ENCODE measurements at regions not wholly inside any gene's neighbourhood (a gene's known extent, or its start where the extent isn't known, plus 50 kb on each side); places are given as distances from the start of the nearest gene placed in this dataset.

GRCh38 chr13:97520061-97520460, 86.1 kb downstream of the RAP2A start:
- Histone ChIP-seq H3K9me3 (ENCODE audit: control insufficient read depth, insufficient read depth, low read length) (no peaks in the 10 kb centered on the region), H3K9ac (ENCODE audit: low read depth, low read length) (no peak overlapping the region), H3K4me1 (ENCODE audit: insufficient read depth, low read length) (no peaks in the 10 kb centered on the region), H3K36me3 (ENCODE audit: insufficient read depth, low read length) (no peaks in the 10 kb centered on the region)

- no peaks in the 10 kb centered on the region for H3K36me3 ChIP-seq (ENCODE audit: insufficient read depth, low read length)
- H3K9me3 ChIP-seq (ENCODE audit: control insufficient read depth, insufficient read depth, low read length): no peaks in the 10 kb centered on the region
- H3K9ac ChIP-seq (ENCODE audit: low read depth, low read length): no peak overlapping the region
- H3K4me1 ChIP-seq (ENCODE audit: insufficient read depth, low read length): no peaks in the 10 kb centered on the region
Measured at GRCh38 chr13:97520866-97521265, 86.9 kb downstream of the RAP2A start.

- H3K9me3 ChIP-seq (ENCODE audit: control insufficient read depth, insufficient read depth, low read length): no peaks in the 10 kb centered on the region
- H3K9ac ChIP-seq (ENCODE audit: low read depth, low read length): no peak overlapping the region
- no peaks in the 10 kb centered on the region for H3K36me3 ChIP-seq (ENCODE audit: insufficient read depth, low read length)
- H3K4me1 ChIP-seq (ENCODE audit: insufficient read depth, low read length): no peaks in the 10 kb centered on the region
Measured at GRCh38 chr13:97521726-97522125, 87.8 kb downstream of the RAP2A start.

- Histone ChIP-seq H3K4me1 (ENCODE audit: insufficient read depth, low read length) (no peaks in the 10 kb centered on the region), H3K9me3 (ENCODE audit: control insufficient read depth, insufficient read depth, low read length) (no peaks in the 10 kb centered on the region), H3K9ac (ENCODE audit: low read depth, low read length) (no peak overlapping the region), H3K36me3 (ENCODE audit: insufficient read depth, low read length) (no peaks in the 10 kb centered on the region)
Measured at GRCh38 chr13:97522243-97522642, 88.3 kb downstream of the RAP2A start.

GRCh38 chr13:97526556-97526955, 92.6 kb downstream of the RAP2A start:
- Histone ChIP-seq H3K9me3 (ENCODE audit: control insufficient read depth, insufficient read depth, low read length) (no peaks in the 10 kb centered on the region), H3K4me1 (ENCODE audit: insufficient read depth, low read length) (no peaks in the 10 kb centered on the region), H3K36me3 (ENCODE audit: insufficient read depth, low read length) (no peaks in the 10 kb centered on the region), H3K9ac (ENCODE audit: low read depth, low read length) (no peak overlapping the region)

GRCh38 chr13:97528518-97528917, 94.5 kb downstream of the RAP2A start:
- Histone ChIP-seq H3K9me3 (ENCODE audit: control insufficient read depth, insufficient read depth, low read length) (no peaks in the 10 kb centered on the region), H3K36me3 (ENCODE audit: insufficient read depth, low read length) (no peaks in the 10 kb centered on the region), H3K9ac (ENCODE audit: low read depth, low read length) (no peak overlapping the region), H3K4me1 (ENCODE audit: insufficient read depth, low read length) (no peaks in the 10 kb centered on the region)

- Histone ChIP-seq H3K4me1 (ENCODE audit: insufficient read depth, low read length) (no peaks in the 10 kb centered on the region), H3K36me3 (ENCODE audit: insufficient read depth, low read length) (no peaks in the 10 kb centered on the region), H3K9ac (ENCODE audit: low read depth, low read length) (no peak overlapping the region), H3K9me3 (ENCODE audit: control insufficient read depth, insufficient read depth, low read length) (no peaks in the 10 kb centered on the region)
Measured at GRCh38 chr13:97534540-97534939, 100.6 kb downstream of the RAP2A start.

GRCh38 chr13:97535614-97536013, 101.6 kb downstream of the RAP2A start:
- Histone ChIP-seq H3K9ac (ENCODE audit: low read depth, low read length) (no peak overlapping the region), H3K36me3 (ENCODE audit: insufficient read depth, low read length) (no peaks in the 10 kb centered on the region), H3K4me1 (ENCODE audit: insufficient read depth, low read length) (no peaks in the 10 kb centered on the region), H3K9me3 (ENCODE audit: control insufficient read depth, insufficient read depth, low read length) (no peaks in the 10 kb centered on the region)

- H3K4me1 ChIP-seq (ENCODE audit: insufficient read depth, low read length): no peaks in the 10 kb centered on the region
- no peak overlapping the region for H3K9ac ChIP-seq (ENCODE audit: low read depth, low read length)
- no peaks in the 10 kb centered on the region for H3K9me3 ChIP-seq (ENCODE audit: control insufficient read depth, insufficient read depth, low read length)
- H3K36me3 ChIP-seq (ENCODE audit: insufficient read depth, low read length): no peaks in the 10 kb centered on the region
Measured at GRCh38 chr13:97537110-97537509, 103.1 kb downstream of the RAP2A start.

- Histone ChIP-seq H3K9ac (ENCODE audit: low read depth, low read length) (no peak overlapping the region), H3K9me3 (ENCODE audit: control insufficient read depth, insufficient read depth, low read length) (no peaks in the 10 kb centered on the region), H3K36me3 (ENCODE audit: insufficient read depth, low read length) (no peaks in the 10 kb centered on the region), H3K4me1 (ENCODE audit: insufficient read depth, low read length) (no peaks in the 10 kb centered on the region)
Measured at GRCh38 chr13:97538203-97538602, 104.2 kb downstream of the RAP2A start.

- Histone ChIP-seq H3K4me1 (ENCODE audit: insufficient read depth, low read length) (no peaks in the 10 kb centered on the region), H3K9me3 (ENCODE audit: control insufficient read depth, insufficient read depth, low read length) (no peaks in the 10 kb centered on the region), H3K36me3 (ENCODE audit: insufficient read depth, low read length) (no peaks in the 10 kb centered on the region), H3K9ac (ENCODE audit: low read depth, low read length) (no peak overlapping the region)
Measured at GRCh38 chr13:97539651-97540610, 106.0 kb downstream of the RAP2A start.

GRCh38 chr13:97540696-97541095, 106.7 kb downstream of the RAP2A start:
- no peak overlapping the region for H3K9ac ChIP-seq (ENCODE audit: low read depth, low read length)
- no peaks in the 10 kb centered on the region for H3K36me3 ChIP-seq (ENCODE audit: insufficient read depth, low read length)
- H3K9me3 ChIP-seq (ENCODE audit: control insufficient read depth, insufficient read depth, low read length): no peaks in the 10 kb centered on the region
- no peaks in the 10 kb centered on the region for H3K4me1 ChIP-seq (ENCODE audit: insufficient read depth, low read length)

- H3K4me1 ChIP-seq (ENCODE audit: insufficient read depth, low read length): no peaks in the 10 kb centered on the region
- no peaks in the 10 kb centered on the region for H3K36me3 ChIP-seq (ENCODE audit: insufficient read depth, low read length)
- H3K9ac ChIP-seq (ENCODE audit: low read depth, low read length): no peak overlapping the region
- H3K9me3 ChIP-seq (ENCODE audit: control insufficient read depth, insufficient read depth, low read length): no peaks in the 10 kb centered on the region
Measured at GRCh38 chr13:97542102-97542685, 108.2 kb downstream of the RAP2A start.

GRCh38 chr13:97544031-97544765, 110.2 kb downstream of the RAP2A start:
- no peaks in the 10 kb centered on the region for H3K4me1 ChIP-seq (ENCODE audit: insufficient read depth, low read length)
- no peaks in the 10 kb centered on the region for H3K9me3 ChIP-seq (ENCODE audit: control insufficient read depth, insufficient read depth, low read length)
- no peaks in the 10 kb centered on the region for H3K36me3 ChIP-seq (ENCODE audit: insufficient read depth, low read length)
- H3K9ac ChIP-seq (ENCODE audit: low read depth, low read length): no peak overlapping the region
